ENCODE measurements at regions not wholly inside any gene's neighbourhood (a gene's known extent, or its start where the extent isn't known, plus 50 kb on each side); places are given as distances from the start of the nearest gene placed in this dataset.

DNA sequence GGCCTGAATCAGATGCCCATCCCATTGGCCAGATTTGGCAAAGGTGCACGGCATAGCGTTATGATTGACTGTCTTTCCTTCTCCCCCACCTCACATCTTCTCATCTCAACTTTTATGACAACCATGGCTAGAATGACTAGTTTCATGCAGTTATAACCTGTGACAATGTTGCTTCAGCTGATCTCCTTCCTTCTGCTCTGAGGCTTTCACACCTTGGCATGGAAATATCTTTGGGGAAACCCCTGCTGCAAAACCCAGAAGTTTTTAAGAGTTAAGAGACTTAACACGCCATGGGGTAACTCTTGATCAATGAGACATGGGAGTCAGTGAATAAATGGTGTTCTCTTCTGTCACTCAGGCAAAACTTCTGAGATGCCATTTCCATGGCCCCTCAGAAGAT, 290.7 kb upstream of the MDFIC2 start:
- TF ChIP-seq, protein P1, sequence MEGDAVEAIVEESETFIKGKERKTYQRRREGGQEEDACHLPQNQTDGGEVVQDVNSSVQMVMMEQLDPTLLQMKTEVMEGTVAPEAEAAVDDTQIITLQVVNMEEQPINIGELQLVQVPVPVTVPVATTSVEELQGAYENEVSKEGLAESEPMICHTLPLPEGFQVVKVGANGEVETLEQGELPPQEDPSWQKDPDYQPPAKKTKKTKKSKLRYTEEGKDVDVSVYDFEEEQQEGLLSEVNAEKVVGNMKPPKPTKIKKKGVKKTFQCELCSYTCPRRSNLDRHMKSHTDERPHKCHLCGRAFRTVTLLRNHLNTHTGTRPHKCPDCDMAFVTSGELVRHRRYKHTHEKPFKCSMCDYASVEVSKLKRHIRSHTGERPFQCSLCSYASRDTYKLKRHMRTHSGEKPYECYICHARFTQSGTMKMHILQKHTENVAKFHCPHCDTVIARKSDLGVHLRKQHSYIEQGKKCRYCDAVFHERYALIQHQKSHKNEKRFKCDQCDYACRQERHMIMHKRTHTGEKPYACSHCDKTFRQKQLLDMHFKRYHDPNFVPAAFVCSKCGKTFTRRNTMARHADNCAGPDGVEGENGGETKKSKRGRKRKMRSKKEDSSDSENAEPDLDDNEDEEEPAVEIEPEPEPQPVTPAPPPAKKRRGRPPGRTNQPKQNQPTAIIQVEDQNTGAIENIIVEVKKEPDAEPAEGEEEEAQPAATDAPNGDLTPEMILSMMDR (conservative IDR thresholded peaks at IDR 0.05; ENCODE audit: low read depth, low read length), result no peak
- H3K4me3 ChIP-seq (ENCODE audit: low read length), result no peak overlapping the region
- no peak for DNase-seq (ENCODE audit: low read depth)

GRCh38 chr3:70597312-70597711, 284.9 kb upstream of the MDFIC2 start:
- no peak for DNase-seq (ENCODE audit: low read depth)
- no peak overlapping the region for H3K4me3 ChIP-seq (ENCODE audit: low read length)
- TF ChIP-seq, protein P1 (conservative IDR thresholded peaks at IDR 0.05; ENCODE audit: low read depth, low read length), result no peak

- TF ChIP-seq, protein P1 (conservative IDR thresholded peaks at IDR 0.05; ENCODE audit: low read depth, low read length), result no peak
- H3K4me3 ChIP-seq (ENCODE audit: low read length), result no peak overlapping the region
- DNase-seq (ENCODE audit: low read depth), result no peak
Measured at GRCh38 chr3:70583682-70584081, 271.2 kb upstream of the MDFIC2 start.

DNA sequence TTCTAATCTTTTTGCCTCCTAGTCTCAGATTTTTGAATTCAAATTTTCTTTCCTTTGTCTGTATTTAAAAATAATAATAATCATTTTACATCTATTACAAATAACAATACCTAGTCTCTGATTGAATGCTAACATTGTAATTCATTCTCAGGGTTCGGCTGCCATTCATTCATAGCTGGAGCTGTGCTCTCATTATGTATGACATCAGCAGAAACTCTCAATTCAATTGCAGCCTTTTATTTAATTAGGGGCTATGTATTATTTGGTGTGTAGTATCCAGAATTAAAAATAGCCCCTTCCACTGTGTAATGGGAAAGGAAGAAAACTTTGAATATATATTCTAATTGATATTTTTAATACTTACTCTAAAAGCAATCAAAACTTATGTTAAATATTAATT, 270.4 kb upstream of the MDFIC2 start:
- TF ChIP-seq, protein P1 (conservative IDR thresholded peaks at IDR 0.05; ENCODE audit: low read depth, low read length), result no peak

GRCh38 chr3:70580021-70580420, 267.6 kb upstream of the MDFIC2 start:
- H3K4me3 ChIP-seq (ENCODE audit: low read length), result no peak overlapping the region
- DNase-seq (ENCODE audit: low read depth), result no peak
- TF ChIP-seq, protein P1 (conservative IDR thresholded peaks at IDR 0.05; ENCODE audit: low read depth, low read length), result no peak

More for the DNA sequence above, 270.4 kb upstream of the MDFIC2 start:
- DNase-seq (ENCODE audit: low read depth), result no peak
- H3K4me3 ChIP-seq (ENCODE audit: low read length), result no peak overlapping the region

DNA sequence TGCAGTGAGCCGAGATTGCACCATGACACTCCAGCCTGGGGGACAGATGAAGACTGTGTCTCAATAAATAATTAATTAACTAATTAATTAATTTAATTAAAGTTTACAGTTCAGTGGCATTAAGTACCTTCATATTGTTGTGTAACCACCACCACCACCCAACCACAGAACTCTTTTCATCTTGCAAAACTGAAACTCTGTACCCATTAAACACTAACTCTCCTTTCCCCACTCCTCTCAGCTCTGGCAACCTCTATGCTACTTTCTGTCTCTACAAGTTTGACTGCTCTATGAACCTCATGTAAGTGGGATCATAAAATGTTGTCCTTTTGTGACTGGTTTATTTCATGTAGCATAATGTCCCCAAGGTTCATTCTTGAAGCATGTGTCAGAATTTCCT, 259.3 kb upstream of the MDFIC2 start:
- no peak for DNase-seq (ENCODE audit: low read depth)
- TF ChIP-seq, protein P1 (conservative IDR thresholded peaks at IDR 0.05; ENCODE audit: low read depth, low read length), result no peak
- no peak overlapping the region for H3K4me3 ChIP-seq (ENCODE audit: low read length)

GRCh38 chr3:70570584-70570983, 258.1 kb upstream of the MDFIC2 start:
- no peak overlapping the region for H3K4me3 ChIP-seq (ENCODE audit: low read length)
- no peak for DNase-seq (ENCODE audit: low read depth)
- TF ChIP-seq, protein P1 (conservative IDR thresholded peaks at IDR 0.05; ENCODE audit: low read depth, low read length), result no peak
